Activated naive CD8-positive, alpha-beta T cell treated with anti-CD3 and anti-CD28 coated beads, Interleukin-2, amount 50 U/mL, for 24 hours (primary cell): ENCODE measurements at regions not wholly inside any gene's neighbourhood (a gene's known extent, or its start where the extent isn't known, plus 50 kb on each side); places are given as distances from the start of the nearest gene placed in this dataset.

Experiments used
- ATAC-seq: fragments of 150-1000 bp; cut with Tn5 transposase; one replicate; pipeline ENCODE4 v1.10.0; 2021
- DNase-seq: peaks from one replicate; pipeline ENCODE4 v3.0.0; 2021
- H3K27ac Mint-ChIP-seq: one replicate; pipeline ENCODE4 v1.8.0; 2021; ENCODE audit warnings: mild to moderate bottlenecking, mixed read lengths
- H3K27me3 Mint-ChIP-seq: one replicate; pipeline ENCODE4 v1.8.0; 2021; ENCODE audit warnings: mixed read lengths
- H3K36me3 Mint-ChIP-seq: one replicate; pipeline ENCODE4 v1.8.0; 2021; ENCODE audit warnings: low read depth, mixed read lengths
- H3K4me1 Mint-ChIP-seq: one replicate; pipeline ENCODE4 v1.8.0; 2021; ENCODE audit warnings: mixed read lengths
- H3K4me3 Mint-ChIP-seq: one replicate; pipeline ENCODE4 v1.8.0; 2021; ENCODE audit warnings: mild to moderate bottlenecking, moderate library complexity, mixed read lengths
- H3K9me3 Mint-ChIP-seq: one replicate; pipeline ENCODE4 v1.8.0; 2021; ENCODE audit warnings: mixed read lengths

DNA sequence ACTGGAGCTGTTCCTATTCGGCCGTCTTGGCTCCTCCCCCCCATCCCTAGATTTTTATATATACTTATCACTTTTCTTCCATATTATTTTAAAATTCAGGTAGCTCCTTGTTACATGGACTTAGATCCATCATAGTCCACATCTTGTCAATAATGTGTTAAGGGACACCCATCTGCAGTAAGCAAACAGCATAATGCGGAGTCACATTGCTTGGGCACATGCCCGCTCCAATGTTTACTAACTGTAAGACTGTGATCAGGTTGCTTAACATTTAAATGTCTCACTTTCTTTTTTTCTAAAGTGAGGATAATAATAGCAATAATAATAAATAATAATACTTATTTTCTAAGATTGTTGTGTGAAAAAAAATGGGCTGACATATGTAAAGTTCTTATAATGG is 303.2 kb upstream of the SOX14 start:
- no peak overlapping the region for H3K4me3 Mint-ChIP-seq
- H3K9me3 Mint-ChIP-seq = peaks cover 7% of the 10 kb centered on the region
- no peak for ATAC-seq
- no peaks in the 10 kb centered on the region for H3K4me1 Mint-ChIP-seq
- H3K27ac Mint-ChIP-seq = no peak overlapping the region
- no peaks in the 10 kb centered on the region for H3K36me3 Mint-ChIP-seq
- H3K27me3 Mint-ChIP-seq = no peaks in the 10 kb centered on the region
- DNase-seq = no peak

DNA sequence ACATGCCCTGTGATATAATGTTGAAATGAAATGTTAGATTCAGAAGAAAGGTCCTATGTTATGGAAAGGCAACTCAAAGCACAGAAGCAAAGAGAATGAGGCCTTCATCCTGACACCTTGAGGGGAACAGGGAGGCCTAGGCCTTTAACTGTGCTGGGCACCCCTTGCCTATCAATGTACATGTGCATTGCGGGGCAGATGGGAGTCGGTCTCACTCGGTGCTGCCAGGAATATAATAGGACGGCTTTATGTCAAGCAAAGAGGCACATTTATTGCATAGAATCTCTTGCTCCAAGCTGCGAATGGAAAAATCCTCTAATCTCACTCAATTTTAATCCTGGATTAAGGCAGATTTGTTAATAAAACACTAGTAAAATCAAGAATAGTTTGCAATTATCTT is 301.0 kb upstream of the SOX14 start:
- Mint-ChIP-seq H3K9me3 (peaks cover 7% of the 10 kb centered on the region), H3K27me3 (no peaks in the 10 kb centered on the region), H3K36me3 (no peaks in the 10 kb centered on the region), H3K27ac (no peak overlapping the region), H3K4me3 (no peak overlapping the region), H3K4me1 (no peaks in the 10 kb centered on the region)
- DNase-seq (no peak), ATAC-seq (no peak)

DNA sequence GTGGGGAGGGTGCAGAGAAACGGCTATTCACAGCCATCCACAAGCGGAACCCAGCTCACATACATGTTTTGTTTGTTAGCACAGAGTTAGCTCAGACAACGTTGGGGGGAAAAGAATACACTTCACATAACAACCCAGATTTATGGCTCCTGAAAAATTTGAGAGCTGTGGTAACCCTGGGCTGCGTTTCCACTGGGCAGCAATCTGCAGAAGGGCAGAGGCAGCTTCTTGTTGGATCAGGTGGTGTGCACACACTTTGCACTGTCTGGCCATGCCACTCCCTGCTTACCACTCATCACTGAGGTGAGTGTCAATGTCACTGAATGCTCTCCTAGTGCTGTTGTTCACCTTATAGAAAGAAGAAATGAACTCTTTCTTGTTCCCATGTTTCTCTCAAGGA is 299.8 kb upstream of the SOX14 start:
- DNase-seq (no peak), ATAC-seq (no peak)
- Mint-ChIP-seq H3K27ac (no peak overlapping the region), H3K36me3 (no peaks in the 10 kb centered on the region), H3K4me3 (no peak overlapping the region), H3K9me3 (peaks cover 7% of the 10 kb centered on the region), H3K27me3 (no peaks in the 10 kb centered on the region), H3K4me1 (no peaks in the 10 kb centered on the region)

DNA sequence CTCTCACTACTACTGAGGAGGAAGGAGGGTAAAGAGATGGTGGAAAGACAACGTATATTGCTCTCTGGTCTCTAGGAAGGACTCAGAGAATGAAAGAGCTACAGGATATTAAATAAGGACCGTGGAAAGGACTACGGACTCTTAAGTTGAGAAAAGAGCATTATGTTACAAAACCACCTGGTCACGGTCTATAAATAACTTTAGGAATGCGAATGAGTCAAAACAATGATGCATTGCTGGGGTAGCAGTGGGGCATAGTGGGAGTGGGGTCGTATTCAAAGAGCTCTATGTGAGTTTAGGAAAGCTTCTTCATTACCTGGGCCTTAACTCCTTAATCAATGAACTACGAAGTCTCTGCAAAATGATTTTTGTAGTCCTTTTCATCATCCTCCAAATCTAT is 295.7 kb upstream of the SOX14 start:
- H3K36me3 Mint-ChIP-seq = no peaks in the 10 kb centered on the region
- no peaks in the 10 kb centered on the region for H3K9me3 Mint-ChIP-seq
- DNase-seq (no peak), ATAC-seq (no peak)
- H3K27ac Mint-ChIP-seq = no peak overlapping the region
- no peaks in the 10 kb centered on the region for H3K4me1 Mint-ChIP-seq
- H3K4me3 Mint-ChIP-seq = no peak overlapping the region
- H3K27me3 Mint-ChIP-seq = no peaks in the 10 kb centered on the region

DNA sequence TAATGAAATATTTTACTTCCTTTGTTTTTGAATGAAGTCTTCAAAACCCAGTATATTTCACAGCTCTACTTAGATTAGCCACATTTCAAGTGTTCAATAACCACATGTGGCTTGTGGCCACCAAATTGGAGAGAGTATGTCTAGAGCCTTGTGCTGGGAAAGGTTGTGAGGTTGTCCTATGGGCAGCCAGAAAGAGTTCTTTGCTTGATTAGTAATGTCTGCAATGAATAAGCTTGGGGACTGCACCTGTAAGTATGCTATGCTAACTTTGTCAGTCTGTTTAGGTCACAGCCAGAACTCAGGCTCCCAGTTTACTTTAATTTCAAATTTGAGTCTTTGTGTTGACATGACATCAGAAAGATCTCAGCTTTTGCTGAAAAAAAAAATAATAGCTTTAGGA is 294.9 kb upstream of the SOX14 start:
- H3K4me1 Mint-ChIP-seq = no peaks in the 10 kb centered on the region
- H3K27me3 Mint-ChIP-seq = no peaks in the 10 kb centered on the region
- no peak overlapping the region for H3K27ac Mint-ChIP-seq
- DNase-seq (no peak), ATAC-seq (no peak)
- no peaks in the 10 kb centered on the region for H3K9me3 Mint-ChIP-seq
- no peaks in the 10 kb centered on the region for H3K36me3 Mint-ChIP-seq
- no peak overlapping the region for H3K4me3 Mint-ChIP-seq

DNA sequence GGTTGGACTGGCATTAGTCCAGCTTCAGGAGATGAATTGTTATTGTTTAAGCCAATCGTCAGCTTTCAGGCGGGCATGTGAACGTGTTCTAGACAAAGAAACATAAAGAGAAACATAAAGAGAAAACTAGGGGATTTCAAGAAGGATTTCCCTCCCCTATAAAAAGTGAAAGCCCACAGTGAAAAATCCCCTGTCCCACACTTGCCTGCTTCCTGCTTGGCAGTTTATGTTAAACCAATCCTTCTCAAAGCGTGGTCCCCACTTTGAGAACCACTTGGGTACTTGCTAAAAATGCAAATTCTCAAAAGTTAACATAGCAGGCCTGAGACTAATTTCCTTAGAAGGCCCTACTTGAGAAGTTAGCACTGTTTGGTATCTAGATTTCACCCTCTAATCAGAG is 293.0 kb upstream of the SOX14 start:
- DNase-seq (no peak), ATAC-seq (no peak)
- H3K4me1 Mint-ChIP-seq = no peaks in the 10 kb centered on the region

DNA sequence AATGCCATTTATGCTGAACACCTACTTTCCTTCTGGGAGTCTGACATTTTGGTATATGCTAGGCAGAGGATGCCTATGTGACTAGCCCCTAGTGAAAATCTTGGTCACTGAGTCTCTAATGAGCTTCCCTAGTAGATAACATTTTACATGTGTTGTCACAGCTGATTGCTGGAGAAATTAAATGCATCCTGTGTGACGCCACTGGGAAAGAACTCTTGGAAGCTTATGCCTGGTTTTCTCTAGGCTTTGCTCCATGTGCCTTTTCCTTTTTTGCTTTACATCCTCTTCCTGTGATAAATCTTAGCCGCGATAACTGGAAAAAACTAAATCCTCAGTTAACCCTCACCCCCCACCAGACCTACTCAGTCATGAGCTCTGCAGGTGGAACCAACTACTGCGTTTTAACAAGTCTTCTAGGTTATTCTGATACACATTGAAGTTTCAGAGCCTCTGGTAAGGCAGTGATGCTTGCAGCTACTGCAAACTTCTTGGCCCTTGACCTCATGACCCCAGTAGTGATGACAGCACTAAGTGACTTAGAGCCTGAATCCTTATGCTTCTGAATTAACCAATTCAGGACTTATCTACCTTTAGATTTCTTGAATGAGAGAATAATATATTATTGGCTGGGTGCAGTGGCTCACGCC is 292.4 kb upstream of the SOX14 start:
- H3K27me3 Mint-ChIP-seq = no peaks in the 10 kb centered on the region
- no peaks in the 10 kb centered on the region for H3K9me3 Mint-ChIP-seq
- H3K4me3 Mint-ChIP-seq = no peak overlapping the region
- H3K4me1 Mint-ChIP-seq = no peaks in the 10 kb centered on the region
- no peak overlapping the region for H3K27ac Mint-ChIP-seq
- DNase-seq = no peak
- no peaks in the 10 kb centered on the region for H3K36me3 Mint-ChIP-seq
- no peak for ATAC-seq

More for the DNA sequence above, 293.0 kb upstream of the SOX14 start:
- H3K4me3 Mint-ChIP-seq = no peak overlapping the region
- H3K9me3 Mint-ChIP-seq = no peaks in the 10 kb centered on the region
- H3K27ac Mint-ChIP-seq = no peak overlapping the region
- H3K27me3 Mint-ChIP-seq = no peaks in the 10 kb centered on the region
- H3K36me3 Mint-ChIP-seq = no peaks in the 10 kb centered on the region

DNA sequence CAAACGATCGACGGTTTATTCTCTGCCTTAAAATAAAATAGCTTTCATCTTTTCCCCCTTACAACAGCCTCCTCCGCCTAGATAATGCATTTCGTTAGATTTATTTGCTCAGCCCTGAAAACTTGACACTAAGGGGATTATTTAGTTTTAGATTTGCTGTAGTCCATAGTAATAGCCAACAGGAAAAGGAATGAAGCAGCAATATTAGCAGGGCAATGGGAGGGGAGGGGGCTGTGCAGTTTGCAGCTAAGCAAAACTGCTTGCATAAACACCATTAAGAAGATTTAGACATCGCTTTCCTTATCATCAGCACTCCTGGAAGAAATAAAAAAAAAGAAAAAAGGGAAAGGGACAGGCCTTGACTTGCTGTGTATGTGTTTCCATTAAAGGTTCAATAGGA is 286.5 kb upstream of the SOX14 start:
- H3K4me3 Mint-ChIP-seq = no peak overlapping the region
- H3K27ac Mint-ChIP-seq = no peak overlapping the region
- no peaks in the 10 kb centered on the region for H3K36me3 Mint-ChIP-seq
- H3K27me3 Mint-ChIP-seq = no peaks in the 10 kb centered on the region
- H3K4me1 Mint-ChIP-seq = no peaks in the 10 kb centered on the region
- ATAC-seq (no peak), DNase-seq (no peak)
- H3K9me3 Mint-ChIP-seq = peaks cover 2% of the 10 kb centered on the region

DNA sequence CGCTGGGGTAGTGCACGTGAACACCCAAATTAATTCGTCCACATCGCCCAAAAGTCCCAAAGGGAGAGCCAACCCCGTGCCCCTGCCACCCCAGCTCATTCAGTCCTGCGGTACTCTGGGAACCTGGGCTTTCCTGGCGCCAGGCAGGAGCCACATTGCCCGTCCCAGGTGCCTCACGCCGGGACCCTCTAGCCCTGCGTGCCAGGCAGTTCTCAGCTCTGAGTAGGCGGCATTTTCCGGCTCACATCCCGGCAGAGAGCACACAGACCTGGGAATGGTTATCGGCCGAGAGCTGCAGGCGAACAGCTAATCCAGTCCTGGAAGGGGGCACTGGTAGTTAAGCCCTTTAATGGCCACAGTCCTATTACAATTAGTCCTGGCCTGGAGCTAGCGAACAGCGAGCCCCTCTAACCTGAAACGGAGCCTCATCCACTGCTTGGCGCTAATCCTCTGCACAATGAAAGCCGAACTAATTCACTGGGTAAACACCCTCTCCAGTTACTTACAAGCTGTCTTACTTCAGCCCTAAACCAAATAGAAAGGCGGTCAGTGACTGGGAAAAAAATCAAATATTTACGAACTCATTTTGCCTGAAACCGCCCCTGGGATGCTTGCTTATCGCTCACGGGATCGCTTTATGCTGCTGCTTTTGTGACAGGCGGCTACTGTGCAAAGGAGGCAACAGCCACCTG is 254.6 kb upstream of the SOX14 start:
- Mint-ChIP-seq H3K9me3 (peaks cover 6% of the 10 kb centered on the region), H3K27ac (no peak overlapping the region), H3K36me3 (no peaks in the 10 kb centered on the region), H3K4me1 (no peaks in the 10 kb centered on the region), H3K4me3 (no peak overlapping the region), H3K27me3 (no peaks in the 10 kb centered on the region)
- ATAC-seq = no peak
- DNase-seq = no peak

DNA sequence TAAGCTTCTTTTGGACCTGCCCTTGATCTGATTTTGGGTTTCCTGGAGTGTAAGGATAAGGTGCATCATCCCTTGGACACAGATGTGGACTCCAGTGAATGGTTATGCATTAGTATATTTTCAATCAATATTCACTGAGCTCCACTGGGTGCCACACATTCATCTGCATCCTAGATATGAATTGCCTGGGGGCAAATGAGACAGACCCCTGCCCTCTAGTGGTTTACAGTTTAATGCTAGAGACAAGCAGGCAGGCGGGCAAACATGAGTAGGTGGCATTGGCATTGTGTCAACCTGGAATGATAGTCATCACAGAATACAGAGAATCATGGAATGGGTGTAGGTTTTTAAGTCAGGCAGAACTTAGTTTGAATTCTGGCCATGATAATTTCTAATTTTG is 252.5 kb upstream of the SOX14 start:
- H3K27me3 Mint-ChIP-seq = no peaks in the 10 kb centered on the region
- H3K4me1 Mint-ChIP-seq = no peaks in the 10 kb centered on the region
- no peaks in the 10 kb centered on the region for H3K9me3 Mint-ChIP-seq
- DNase-seq = no peak
- no peaks in the 10 kb centered on the region for H3K36me3 Mint-ChIP-seq
- no peak overlapping the region for H3K4me3 Mint-ChIP-seq
- H3K27ac Mint-ChIP-seq = no peak overlapping the region
- no peak for ATAC-seq

DNA sequence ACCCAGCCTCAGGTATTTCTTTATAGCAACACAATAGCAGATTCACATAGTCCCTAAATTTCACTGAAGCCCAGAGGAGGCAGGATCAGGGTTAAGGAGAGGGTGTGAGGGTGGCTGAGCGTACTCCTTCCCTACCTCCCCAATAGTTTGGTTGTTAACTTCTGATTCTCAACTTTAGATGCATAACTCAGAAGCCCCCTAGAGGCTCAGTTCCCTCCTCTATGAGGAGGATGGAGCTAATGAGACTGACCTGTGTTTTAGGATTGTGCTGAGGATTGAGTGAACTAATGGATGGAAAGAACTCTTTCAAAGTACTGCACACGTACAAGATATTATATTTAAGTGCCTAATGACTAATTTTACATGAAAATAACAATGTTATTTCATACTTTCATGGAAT is 249.3 kb upstream of the SOX14 start:
- Mint-ChIP-seq H3K36me3 (no peaks in the 10 kb centered on the region), H3K4me1 (no peaks in the 10 kb centered on the region), H3K27me3 (no peaks in the 10 kb centered on the region), H3K4me3 (no peak overlapping the region), H3K9me3 (no peaks in the 10 kb centered on the region), H3K27ac (no peak overlapping the region)
- DNase-seq (no peak), ATAC-seq (no peak)

DNA sequence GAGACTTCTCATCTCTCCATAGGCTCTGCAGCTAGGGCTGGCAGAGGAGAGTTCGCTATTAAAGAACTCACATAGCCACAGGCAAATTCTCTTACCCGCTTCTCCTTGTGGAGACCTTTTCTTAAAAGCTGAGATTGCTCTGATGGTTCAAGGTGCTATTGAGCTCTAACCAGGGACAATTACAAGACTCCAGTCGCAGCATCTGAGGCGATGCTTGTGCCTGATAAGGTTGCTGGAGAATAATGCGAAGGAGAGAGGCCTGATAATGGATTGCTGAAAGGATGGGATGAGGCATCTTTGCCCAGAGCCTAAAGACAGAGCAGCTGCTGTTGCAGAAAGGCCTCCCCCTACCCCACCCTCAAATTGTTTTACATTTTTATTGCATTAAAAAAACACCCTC is 244.5 kb upstream of the SOX14 start:
- H3K27ac Mint-ChIP-seq = peak overlapping the region; percentile 5
- H3K36me3 Mint-ChIP-seq = no peaks in the 10 kb centered on the region
- H3K4me3 Mint-ChIP-seq = no peak overlapping the region
- H3K9me3 Mint-ChIP-seq = no peaks in the 10 kb centered on the region
- ATAC-seq = no peak
- H3K27me3 Mint-ChIP-seq = no peaks in the 10 kb centered on the region
- H3K4me1 Mint-ChIP-seq = no peaks in the 10 kb centered on the region
- no peak for DNase-seq

DNA sequence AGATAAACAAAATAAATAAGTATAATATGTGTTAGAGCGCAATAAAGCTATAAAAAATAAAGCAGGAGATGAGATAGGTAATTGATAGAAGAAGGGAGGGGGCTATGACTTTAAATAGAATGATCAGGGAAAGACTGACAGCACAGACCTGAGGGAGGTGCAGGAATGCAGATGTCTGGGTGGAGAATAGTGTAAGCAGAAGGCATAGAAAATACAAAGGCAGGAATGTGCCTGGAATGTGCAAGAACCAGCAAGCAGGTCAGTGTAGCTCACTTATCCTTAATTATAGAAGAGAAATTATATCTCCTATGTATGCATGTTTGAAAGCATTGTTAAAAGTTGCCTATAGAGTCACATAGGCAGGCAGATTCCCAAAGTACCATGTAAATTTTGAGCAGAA is 239.4 kb upstream of the SOX14 start:
- ATAC-seq = no peak
- Mint-ChIP-seq H3K27ac (no peak overlapping the region), H3K36me3 (no peaks in the 10 kb centered on the region), H3K4me1 (no peaks in the 10 kb centered on the region), H3K4me3 (no peak overlapping the region), H3K9me3 (no peaks in the 10 kb centered on the region), H3K27me3 (no peaks in the 10 kb centered on the region)
- no peak for DNase-seq

DNA sequence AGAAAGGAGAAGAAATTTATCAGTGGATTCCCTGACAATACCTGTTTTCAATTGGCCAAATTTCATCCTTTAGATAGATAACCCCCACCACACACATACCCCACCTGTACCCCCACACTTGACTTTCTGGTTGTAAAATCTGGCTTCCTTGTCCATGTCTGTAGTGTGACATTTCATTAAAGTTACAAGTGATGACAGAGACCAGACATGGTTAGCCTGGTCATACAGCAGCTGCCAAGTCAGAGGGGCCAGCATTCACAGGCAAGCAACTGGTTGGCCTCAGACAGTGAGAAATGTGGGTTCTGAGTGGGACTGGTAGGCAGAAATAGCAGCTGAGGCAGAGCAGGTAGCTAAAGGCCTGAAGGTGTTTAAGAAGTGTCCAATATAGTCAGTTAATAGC is 238.6 kb upstream of the SOX14 start:
- H3K27me3 Mint-ChIP-seq = no peaks in the 10 kb centered on the region
- no peaks in the 10 kb centered on the region for H3K36me3 Mint-ChIP-seq
- no peak overlapping the region for H3K27ac Mint-ChIP-seq
- H3K4me3 Mint-ChIP-seq = no peak overlapping the region
- H3K9me3 Mint-ChIP-seq = no peaks in the 10 kb centered on the region
- no peak for ATAC-seq
- DNase-seq = no peak
- no peaks in the 10 kb centered on the region for H3K4me1 Mint-ChIP-seq

DNA sequence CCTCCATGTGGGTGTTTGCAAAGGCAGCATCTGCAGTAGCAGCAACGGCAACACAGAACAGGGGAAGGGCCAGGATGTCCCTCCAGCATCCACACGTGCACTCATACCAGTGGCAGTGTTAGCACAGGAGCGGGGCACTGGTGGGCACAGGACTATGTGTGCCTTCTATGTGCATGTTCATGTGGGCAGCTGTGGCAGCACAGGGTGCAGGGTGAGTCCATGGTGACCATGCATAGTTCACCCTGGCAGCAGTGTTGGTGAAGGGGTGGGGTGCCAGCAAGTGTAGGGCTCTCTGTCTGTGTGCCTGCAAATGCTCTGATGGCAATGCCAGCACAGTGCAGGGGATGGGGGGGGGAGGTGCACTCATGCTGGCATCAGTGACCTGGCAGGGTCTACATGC is 222.1 kb upstream of the SOX14 start:
- DNase-seq (no peak), ATAC-seq (no peak)
- no peak overlapping the region for H3K4me3 Mint-ChIP-seq
- H3K36me3 Mint-ChIP-seq = no peaks in the 10 kb centered on the region
- no peaks in the 10 kb centered on the region for H3K4me1 Mint-ChIP-seq
- no peaks in the 10 kb centered on the region for H3K27me3 Mint-ChIP-seq
- H3K9me3 Mint-ChIP-seq = peaks cover under 1% of the 10 kb centered on the region
- H3K27ac Mint-ChIP-seq = no peak overlapping the region

DNA sequence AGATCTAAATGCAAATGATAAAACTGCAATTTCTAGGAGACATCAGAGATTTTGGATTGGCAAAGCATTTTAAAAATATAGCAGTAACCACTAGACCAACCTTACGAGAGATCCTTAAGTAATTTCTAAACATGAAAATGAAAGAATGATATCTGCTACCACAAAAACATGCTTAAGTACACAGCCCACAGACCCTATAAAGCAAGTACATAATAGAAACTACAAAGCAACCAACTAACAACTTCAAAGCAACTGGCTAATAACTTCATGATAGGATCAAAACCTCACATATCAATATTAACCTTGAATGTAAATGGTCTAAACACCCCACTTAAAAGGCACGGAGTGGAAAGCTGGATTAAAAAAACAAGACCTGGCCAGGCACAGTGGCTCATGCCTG is 209.9 kb upstream of the SOX14 start:
- no peak overlapping the region for H3K27ac Mint-ChIP-seq
- no peaks in the 10 kb centered on the region for H3K4me1 Mint-ChIP-seq
- H3K36me3 Mint-ChIP-seq = no peaks in the 10 kb centered on the region
- no peaks in the 10 kb centered on the region for H3K27me3 Mint-ChIP-seq
- no peak overlapping the region for H3K4me3 Mint-ChIP-seq
- H3K9me3 Mint-ChIP-seq = peaks cover 8% of the 10 kb centered on the region
- no peak for DNase-seq
- no peak for ATAC-seq
